Keratinocyte (primary cell): ENCODE measurements at regions not wholly inside any gene's neighbourhood (a gene's known extent, or its start where the extent isn't known, plus 50 kb on each side); places are given as distances from the start of the nearest gene placed in this dataset.
"Not testable (repeated sequence)": the region's sequence is repeated elsewhere in the genome, so short reads cannot be mapped to it uniquely, and the experiment has no call there.

Experiments used
- DNase-seq: peaks from one replicate; pipeline ENCODE4 v3.0.0-alpha.2; 2011; ENCODE audit warnings: low read depth, missing footprints, low spot score
- FAIRE-seq: peaks from 2 replicates; lab custom pipeline; 2011; peaks lifted over from hg19 to GRCh38; lab: Jason Lieb, UNC
- H2AFZ ChIP-seq: 2 replicates; pipeline ENCODE4 v1.6.0; 2012; ENCODE audit warnings: low read length, control low read depth, inconsistent platforms; ENCODE audit not compliant: control insufficient read depth
- H3K27ac ChIP-seq: 2 replicates; pipeline ENCODE4 v1.5.1; 2011; ENCODE audit warnings: low read length; ENCODE audit not compliant: control insufficient read depth, insufficient read depth
- H3K27me3 ChIP-seq: 3 replicates; pipeline ENCODE4 v1.6.0; 2011; ENCODE audit warnings: low read length; ENCODE audit not compliant: control insufficient read depth, insufficient read depth; ENCODE audit errors: extremely low read depth
- H3K36me3 ChIP-seq, 2 experiments: 2 replicates in 1 of 2; 3 replicates in 1 of 2; pipeline ENCODE4 v1.5.1; 2011; ENCODE audit warnings: low read length in 2 of 2, mild to moderate bottlenecking in 1 of 2; ENCODE audit not compliant: control insufficient read depth in 2 of 2, insufficient read depth in 2 of 2; ENCODE audit errors: extremely low read depth in 1 of 2
- H3K4me1 ChIP-seq: 3 replicates; pipeline ENCODE4 v1.5.1; 2011; ENCODE audit warnings: low read length; ENCODE audit not compliant: control insufficient read depth, insufficient read depth; ENCODE audit errors: extremely low read depth
- H3K4me2 ChIP-seq: 3 replicates; pipeline ENCODE4 v1.6.0; 2011; ENCODE audit warnings: low read depth, low read length; ENCODE audit not compliant: control insufficient read depth, insufficient read depth; ENCODE audit errors: extremely low read depth
- H3K4me3 ChIP-seq, 3 experiments: fragments of 200-600 bp in 1 of 3; sonication (generic) in 1 of 3; 2 replicates in 2 of 3; 3 replicates in 1 of 3; pipeline ENCODE4 v1.5.1; 2011 to 2016; ENCODE audit warnings: low read length in 3 of 3, mild to moderate bottlenecking in 3 of 3, control low read depth in 2 of 3, inconsistent platforms in 1 of 3, low read depth in 1 of 3, mixed read lengths in 1 of 3, mixed run types in 1 of 3, moderate library complexity in 1 of 3; ENCODE audit not compliant: control insufficient read depth in 2 of 3, insufficient read depth in 2 of 3; ENCODE audit errors: extremely low read depth in 1 of 3
- H3K79me2 ChIP-seq: 2 replicates; pipeline ENCODE4 v1.6.0; 2012; ENCODE audit warnings: low read length; ENCODE audit not compliant: control insufficient read depth, insufficient read depth
- H3K9ac ChIP-seq: 3 replicates; pipeline ENCODE4 v1.6.0; 2011; ENCODE audit warnings: low read length; ENCODE audit not compliant: control insufficient read depth, insufficient read depth; ENCODE audit errors: extremely low read depth
- H3K9me1 ChIP-seq: 3 replicates; pipeline ENCODE4 v1.6.0; 2011; ENCODE audit warnings: low read length; ENCODE audit not compliant: control insufficient read depth, insufficient read depth; ENCODE audit errors: extremely low read depth
- H3K9me3 ChIP-seq: 2 replicates; pipeline ENCODE4 v1.5.1; 2012; ENCODE audit warnings: low read depth, low read length; ENCODE audit not compliant: control insufficient read depth
- H4K20me1 ChIP-seq: 3 replicates; pipeline ENCODE4 v1.6.0; 2011; ENCODE audit warnings: low read length; ENCODE audit not compliant: control insufficient read depth, insufficient read depth; ENCODE audit errors: extremely low read depth
- EZH2 ChIP-seq: IDR thresholded peaks from one replicate; pipeline ENCODE4 v1.6.1; 2012; ENCODE audit warnings: inconsistent platforms, mild to moderate bottlenecking, low read length, moderate library complexity
- dilution Hi-C: fragments of 300-500 bp; cut with MboI; formaldehyde crosslinking; loops from one replicate; pipeline ENCODE4 v1.7.0; 2020; ENCODE audit warnings: low sequenced_read_pairs; ENCODE audit not compliant: extremely low pct_ligation_motif_present
- TF ChIP-seq, protein P1 (sequence below), 3 experiments: IDR thresholded peaks in 1 of 3; conservative IDR thresholded peaks in 1 of 3; optimal IDR thresholded peaks in 1 of 3; 2 replicates in 2 of 3; 3 replicates in 1 of 3; pipeline versions ENCODE3 to v1.5.1; 2011; ENCODE audit warnings: low read length in 3 of 3, mild to moderate bottlenecking in 3 of 3, moderate library complexity in 2 of 3, control low read depth in 1 of 3, inconsistent platforms in 1 of 3; ENCODE audit not compliant: insufficient read depth in 2 of 3; ENCODE audit errors: extremely low read depth in 1 of 3

DNA sequence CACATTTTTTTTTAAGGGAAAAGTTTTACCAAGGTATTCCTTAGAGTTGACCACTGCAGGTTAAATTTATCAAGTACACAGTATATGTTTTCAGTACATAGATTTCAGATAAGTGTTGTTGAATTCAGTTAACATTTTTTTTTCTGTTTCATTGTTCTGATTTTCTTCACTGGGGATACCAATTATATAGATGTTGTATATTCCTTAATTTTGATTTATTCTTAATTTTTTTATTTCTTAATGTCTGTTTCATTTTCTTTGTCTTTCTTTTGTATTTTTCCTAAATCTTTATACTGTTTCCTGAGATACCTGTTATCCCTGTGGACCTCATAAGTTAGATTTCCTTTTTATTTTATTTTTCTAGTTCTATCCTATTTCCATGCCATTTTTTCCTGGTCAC lies 234.8 kb downstream of the TTC6 start:
- DNase-seq: no peak
- Histone ChIP-seq H3K79me2 (no peaks in the 10 kb centered on the region), H2AFZ (no peak overlapping the region), H3K4me1 (no peaks in the 10 kb centered on the region), H3K27ac (no peak overlapping the region), H4K20me1 (no peaks in the 10 kb centered on the region), H3K27me3 (no peaks in the 10 kb centered on the region), H3K4me3 (no peak overlapping the region), H3K9me1 (no peaks in the 10 kb centered on the region), H3K4me2 (no peak overlapping the region), H3K9ac (no peak overlapping the region), H3K36me3 (no peaks in the 10 kb centered on the region), H3K9me3 (no peaks in the 10 kb centered on the region)
- no peak for TF ChIP-seq EZH2
- TF ChIP-seq, protein P1, sequence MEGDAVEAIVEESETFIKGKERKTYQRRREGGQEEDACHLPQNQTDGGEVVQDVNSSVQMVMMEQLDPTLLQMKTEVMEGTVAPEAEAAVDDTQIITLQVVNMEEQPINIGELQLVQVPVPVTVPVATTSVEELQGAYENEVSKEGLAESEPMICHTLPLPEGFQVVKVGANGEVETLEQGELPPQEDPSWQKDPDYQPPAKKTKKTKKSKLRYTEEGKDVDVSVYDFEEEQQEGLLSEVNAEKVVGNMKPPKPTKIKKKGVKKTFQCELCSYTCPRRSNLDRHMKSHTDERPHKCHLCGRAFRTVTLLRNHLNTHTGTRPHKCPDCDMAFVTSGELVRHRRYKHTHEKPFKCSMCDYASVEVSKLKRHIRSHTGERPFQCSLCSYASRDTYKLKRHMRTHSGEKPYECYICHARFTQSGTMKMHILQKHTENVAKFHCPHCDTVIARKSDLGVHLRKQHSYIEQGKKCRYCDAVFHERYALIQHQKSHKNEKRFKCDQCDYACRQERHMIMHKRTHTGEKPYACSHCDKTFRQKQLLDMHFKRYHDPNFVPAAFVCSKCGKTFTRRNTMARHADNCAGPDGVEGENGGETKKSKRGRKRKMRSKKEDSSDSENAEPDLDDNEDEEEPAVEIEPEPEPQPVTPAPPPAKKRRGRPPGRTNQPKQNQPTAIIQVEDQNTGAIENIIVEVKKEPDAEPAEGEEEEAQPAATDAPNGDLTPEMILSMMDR (optimal IDR thresholded peaks at IDR 0.05 in 1 of 3, IDR thresholded peaks at IDR 0.05 in 1 of 3, conservative IDR thresholded peaks at IDR 0.05 in 1 of 3; ENCODE audit: extremely low read depth in 1 of 3, insufficient read depth in 2 of 3, low read length in 3 of 3): no peak
- dilution Hi-C loops: no loop called here
- no peak for FAIRE-seq

DNA sequence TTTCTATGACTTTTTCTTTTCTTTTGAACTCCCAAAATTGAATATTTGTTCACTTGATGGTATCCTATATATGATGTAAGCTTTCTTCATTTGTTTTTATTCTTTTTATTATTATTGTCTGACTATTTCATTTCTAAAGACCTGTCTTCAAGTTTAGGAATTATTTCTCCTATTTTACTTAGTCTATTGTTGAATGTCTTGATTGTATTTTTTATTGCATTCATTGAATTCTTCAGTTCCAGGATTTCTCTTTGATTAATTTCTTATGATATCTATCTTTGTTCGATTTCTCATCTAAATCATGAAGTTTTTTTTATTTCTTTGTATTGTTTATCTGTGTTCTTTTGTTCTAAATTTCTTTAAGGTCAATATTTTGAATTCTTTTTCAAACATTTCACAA lies 238.8 kb downstream of the TTC6 start:
- Histone ChIP-seq H4K20me1 (no peaks in the 10 kb centered on the region), H3K4me3 (no peak overlapping the region), H3K4me1 (no peaks in the 10 kb centered on the region), H3K36me3 (no peaks in the 10 kb centered on the region), H3K9ac (no peak overlapping the region), H3K79me2 (no peaks in the 10 kb centered on the region), H3K27ac (no peak overlapping the region), H3K4me2 (no peak overlapping the region), H3K9me1 (no peaks in the 10 kb centered on the region), H2AFZ (no peak overlapping the region), H3K27me3 (no peaks in the 10 kb centered on the region), H3K9me3 (no peaks in the 10 kb centered on the region)
- dilution Hi-C loops: no loop called here
- TF ChIP-seq EZH2: no peak
- DNase-seq (no peak), FAIRE-seq (no peak)

- H3K36me3 ChIP-seq, H3K4me3 ChIP-seq, H3K9me1 ChIP-seq, H2AFZ ChIP-seq, H4K20me1 ChIP-seq, H3K9me3 ChIP-seq, H3K79me2 ChIP-seq, FAIRE-seq, H3K9ac ChIP-seq, H3K27me3 ChIP-seq, DNase-seq, dilution Hi-C loops, H3K4me1 ChIP-seq, H3K27ac ChIP-seq, H3K4me2 ChIP-seq: not testable (repeated sequence)
Observed at GRCh38 chr14:37838778-37839177, 243.3 kb downstream of the TTC6 start.

DNA sequence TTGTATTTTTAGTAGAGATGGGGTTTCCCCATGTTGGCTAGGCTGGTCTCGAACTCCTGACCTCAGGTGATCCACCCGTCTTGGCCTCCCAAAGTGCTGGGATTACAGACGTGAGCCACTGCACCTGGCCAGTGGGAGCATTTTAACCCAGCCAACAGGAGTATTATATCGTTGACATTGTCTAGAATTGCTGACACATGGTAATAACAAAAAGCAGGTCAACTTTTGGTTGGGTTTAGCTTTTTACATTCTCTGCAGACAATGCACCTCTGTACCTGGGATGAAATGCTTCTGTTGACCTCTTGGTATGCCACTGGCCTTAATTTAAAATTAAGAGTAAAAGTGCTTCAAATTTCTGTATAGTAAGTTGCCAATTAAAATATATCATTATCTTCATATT lies 245.6 kb downstream of the TTC6 start:
- H3K4me1 ChIP-seq, H3K9ac ChIP-seq, H2AFZ ChIP-seq, H3K27me3 ChIP-seq, H3K36me3 ChIP-seq, H3K79me2 ChIP-seq, dilution Hi-C loops, DNase-seq, H3K9me3 ChIP-seq, H4K20me1 ChIP-seq, H3K4me3 ChIP-seq, H3K27ac ChIP-seq, H3K9me1 ChIP-seq, FAIRE-seq, H3K4me2 ChIP-seq: not testable (repeated sequence)
